HEK293 (cell line): ENCODE measurements at regions not wholly inside any gene's neighbourhood (a gene's known extent, or its start where the extent isn't known, plus 50 kb on each side); places are given as distances from the start of the nearest gene placed in this dataset.

Source experiments
- OSR2 ChIP-seq: fragments of 450-650 bp; formaldehyde crosslinking; IDR thresholded peaks from 2 replicates; pipeline ENCODE4 v1.5.1; 2016; ENCODE audit warnings: missing biosample characterization, missing genetic modification characterization
- ZFP3 ChIP-seq: fragments of 450-650 bp; formaldehyde crosslinking; IDR thresholded peaks from 2 replicates; pipeline ENCODE4 v1.5.1; 2016; ENCODE audit warnings: low read depth, missing biosample characterization, missing genetic modification characterization
- ZNF248 ChIP-seq: fragments of 450-650 bp; formaldehyde crosslinking; IDR thresholded peaks from 2 replicates; pipeline ENCODE4 v1.5.1; 2017; ENCODE audit warnings: missing biosample characterization, missing genetic modification characterization
- ZNF571 ChIP-seq: fragments of 450-650 bp; formaldehyde crosslinking; IDR thresholded peaks from 2 replicates; pipeline ENCODE4 v1.5.0; 2017; ENCODE audit warnings: missing biosample characterization, missing genetic modification characterization
- ZNF677 ChIP-seq: fragments of 450-650 bp; IDR thresholded peaks from 2 replicates; pipeline ENCODE4 v1.5.0; 2018; ENCODE audit warnings: missing biosample characterization, mild to moderate bottlenecking, missing genetic modification characterization, moderate library complexity
- ZNF776 ChIP-seq: fragments of 450-650 bp; formaldehyde crosslinking; IDR thresholded peaks from 2 replicates; pipeline ENCODE4 v1.5.0; 2017; ENCODE audit warnings: missing biosample characterization, missing genetic modification characterization, borderline replicate concordance
- TF ChIP-seq, protein P1 (sequence below): fragments of 450-650 bp; formaldehyde crosslinking; IDR thresholded peaks from 2 replicates; pipeline ENCODE4 v1.5.1; 2017; ENCODE audit warnings: missing biosample characterization, mild to moderate bottlenecking, missing genetic modification characterization, moderate library complexity
- TF ChIP-seq, protein P2 (sequence below): fragments of 450-650 bp; formaldehyde crosslinking; IDR thresholded peaks from 2 replicates; pipeline ENCODE4 v1.5.1; 2016; ENCODE audit warnings: missing biosample characterization, missing genetic modification characterization
- TF ChIP-seq, protein P3 (sequence below): fragments of 450-650 bp; formaldehyde crosslinking; IDR thresholded peaks from 2 replicates; pipeline ENCODE4 v1.5.1; 2016; ENCODE audit warnings: missing biosample characterization, missing genetic modification characterization
- TF ChIP-seq, protein P4 (sequence below): fragments of 450-650 bp; formaldehyde crosslinking; IDR thresholded peaks from 2 replicates; pipeline ENCODE4 v1.5.1; 2016; ENCODE audit warnings: missing biosample characterization, missing genetic modification characterization
- TF ChIP-seq, protein P5 (sequence below): fragments of 450-650 bp; formaldehyde crosslinking; IDR thresholded peaks from 2 replicates; pipeline ENCODE4 v1.5.1; 2017; ENCODE audit warnings: missing biosample characterization, missing genetic modification characterization
- TF ChIP-seq, protein P6 (sequence below): fragments of 450-650 bp; formaldehyde crosslinking; IDR thresholded peaks from 2 replicates; pipeline ENCODE4 v1.5.1; 2016; ENCODE audit warnings: missing biosample characterization, missing genetic modification characterization
- TF ChIP-seq, protein P7 (sequence below): fragments of 450-650 bp; formaldehyde crosslinking; IDR thresholded peaks from 2 replicates; pipeline ENCODE4 v1.5.1; 2016; ENCODE audit warnings: missing biosample characterization, missing genetic modification characterization

DNA sequence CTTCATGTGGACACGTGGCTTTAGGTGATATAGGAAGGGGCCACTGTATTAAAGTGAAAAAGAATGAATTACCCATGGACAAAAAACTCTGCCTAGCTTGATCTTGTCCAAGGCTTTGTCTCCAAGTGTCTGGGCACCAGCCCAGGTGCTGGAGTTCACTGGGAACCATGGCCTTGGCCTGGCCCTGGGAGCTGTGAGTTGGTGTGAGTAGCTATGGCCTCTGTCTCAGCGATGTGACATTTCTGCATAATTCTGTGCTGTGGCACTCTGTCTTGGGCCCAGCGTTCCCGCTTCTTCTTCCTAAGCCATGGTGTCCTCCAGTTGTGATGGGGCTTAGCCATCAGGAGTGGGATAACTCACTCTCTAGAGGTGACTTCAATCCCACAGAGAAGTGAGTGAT is 119.0 kb upstream of the PPP2R2D start:
- TF ChIP-seq, protein P1, sequence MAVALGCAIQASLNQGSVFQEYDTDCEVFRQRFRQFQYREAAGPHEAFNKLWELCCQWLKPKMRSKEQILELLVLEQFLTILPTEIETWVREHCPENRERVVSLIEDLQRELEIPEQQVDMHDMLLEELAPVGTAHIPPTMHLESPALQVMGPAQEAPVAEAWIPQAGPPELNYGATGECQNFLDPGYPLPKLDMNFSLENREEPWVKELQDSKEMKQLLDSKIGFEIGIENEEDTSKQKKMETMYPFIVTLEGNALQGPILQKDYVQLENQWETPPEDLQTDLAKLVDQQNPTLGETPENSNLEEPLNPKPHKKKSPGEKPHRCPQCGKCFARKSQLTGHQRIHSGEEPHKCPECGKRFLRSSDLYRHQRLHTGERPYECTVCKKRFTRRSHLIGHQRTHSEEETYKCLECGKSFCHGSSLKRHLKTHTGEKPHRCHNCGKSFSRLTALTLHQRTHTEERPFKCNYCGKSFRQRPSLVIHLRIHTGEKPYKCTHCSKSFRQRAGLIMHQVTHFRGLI (tag by site-specific recombination): no peak
- TF ChIP-seq, protein P2, sequence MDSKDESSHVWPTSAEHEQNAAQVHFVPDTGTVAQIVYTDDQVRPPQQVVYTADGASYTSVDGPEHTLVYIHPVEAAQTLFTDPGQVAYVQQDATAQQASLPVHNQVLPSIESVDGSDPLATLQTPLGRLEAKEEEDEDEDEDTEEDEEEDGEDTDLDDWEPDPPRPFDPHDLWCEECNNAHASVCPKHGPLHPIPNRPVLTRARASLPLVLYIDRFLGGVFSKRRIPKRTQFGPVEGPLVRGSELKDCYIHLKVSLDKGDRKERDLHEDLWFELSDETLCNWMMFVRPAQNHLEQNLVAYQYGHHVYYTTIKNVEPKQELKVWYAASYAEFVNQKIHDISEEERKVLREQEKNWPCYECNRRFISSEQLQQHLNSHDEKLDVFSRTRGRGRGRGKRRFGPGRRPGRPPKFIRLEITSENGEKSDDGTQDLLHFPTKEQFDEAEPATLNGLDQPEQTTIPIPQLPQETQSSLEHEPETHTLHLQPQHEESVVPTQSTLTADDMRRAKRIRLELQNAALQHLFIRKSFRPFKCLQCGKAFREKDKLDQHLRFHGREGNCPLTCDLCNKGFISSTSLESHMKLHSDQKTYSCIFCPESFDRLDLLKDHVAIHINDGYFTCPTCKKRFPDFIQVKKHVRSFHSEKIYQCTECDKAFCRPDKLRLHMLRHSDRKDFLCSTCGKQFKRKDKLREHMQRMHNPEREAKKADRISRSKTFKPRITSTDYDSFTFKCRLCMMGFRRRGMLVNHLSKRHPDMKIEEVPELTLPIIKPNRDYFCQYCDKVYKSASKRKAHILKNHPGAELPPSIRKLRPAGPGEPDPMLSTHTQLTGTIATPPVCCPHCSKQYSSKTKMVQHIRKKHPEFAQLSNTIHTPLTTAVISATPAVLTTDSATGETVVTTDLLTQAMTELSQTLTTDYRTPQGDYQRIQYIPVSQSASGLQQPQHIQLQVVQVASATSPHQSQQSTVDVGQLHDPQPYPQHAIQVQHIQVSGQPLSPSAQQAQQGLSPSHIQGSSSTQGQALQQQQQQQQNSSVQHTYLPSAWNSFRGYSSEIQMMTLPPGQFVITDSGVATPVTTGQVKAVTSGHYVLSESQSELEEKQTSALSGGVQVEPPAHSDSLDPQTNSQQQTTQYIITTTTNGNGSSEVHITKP (tag by site-specific recombination): no peak
- TF ChIP-seq, protein P3, sequence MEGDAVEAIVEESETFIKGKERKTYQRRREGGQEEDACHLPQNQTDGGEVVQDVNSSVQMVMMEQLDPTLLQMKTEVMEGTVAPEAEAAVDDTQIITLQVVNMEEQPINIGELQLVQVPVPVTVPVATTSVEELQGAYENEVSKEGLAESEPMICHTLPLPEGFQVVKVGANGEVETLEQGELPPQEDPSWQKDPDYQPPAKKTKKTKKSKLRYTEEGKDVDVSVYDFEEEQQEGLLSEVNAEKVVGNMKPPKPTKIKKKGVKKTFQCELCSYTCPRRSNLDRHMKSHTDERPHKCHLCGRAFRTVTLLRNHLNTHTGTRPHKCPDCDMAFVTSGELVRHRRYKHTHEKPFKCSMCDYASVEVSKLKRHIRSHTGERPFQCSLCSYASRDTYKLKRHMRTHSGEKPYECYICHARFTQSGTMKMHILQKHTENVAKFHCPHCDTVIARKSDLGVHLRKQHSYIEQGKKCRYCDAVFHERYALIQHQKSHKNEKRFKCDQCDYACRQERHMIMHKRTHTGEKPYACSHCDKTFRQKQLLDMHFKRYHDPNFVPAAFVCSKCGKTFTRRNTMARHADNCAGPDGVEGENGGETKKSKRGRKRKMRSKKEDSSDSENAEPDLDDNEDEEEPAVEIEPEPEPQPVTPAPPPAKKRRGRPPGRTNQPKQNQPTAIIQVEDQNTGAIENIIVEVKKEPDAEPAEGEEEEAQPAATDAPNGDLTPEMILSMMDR (tag by site-specific recombination): no peak
- TF ChIP-seq ZNF571 (tag by site-specific recombination) (no peak), ZNF677 (tag by site-specific recombination) (no peak), ZNF776 (no peak), OSR2 (tag by site-specific recombination) (no peak), ZNF248 (tag by site-specific recombination) (no peak), ZFP3 (tag by site-specific recombination) (no peak)
- TF ChIP-seq, protein P4, sequence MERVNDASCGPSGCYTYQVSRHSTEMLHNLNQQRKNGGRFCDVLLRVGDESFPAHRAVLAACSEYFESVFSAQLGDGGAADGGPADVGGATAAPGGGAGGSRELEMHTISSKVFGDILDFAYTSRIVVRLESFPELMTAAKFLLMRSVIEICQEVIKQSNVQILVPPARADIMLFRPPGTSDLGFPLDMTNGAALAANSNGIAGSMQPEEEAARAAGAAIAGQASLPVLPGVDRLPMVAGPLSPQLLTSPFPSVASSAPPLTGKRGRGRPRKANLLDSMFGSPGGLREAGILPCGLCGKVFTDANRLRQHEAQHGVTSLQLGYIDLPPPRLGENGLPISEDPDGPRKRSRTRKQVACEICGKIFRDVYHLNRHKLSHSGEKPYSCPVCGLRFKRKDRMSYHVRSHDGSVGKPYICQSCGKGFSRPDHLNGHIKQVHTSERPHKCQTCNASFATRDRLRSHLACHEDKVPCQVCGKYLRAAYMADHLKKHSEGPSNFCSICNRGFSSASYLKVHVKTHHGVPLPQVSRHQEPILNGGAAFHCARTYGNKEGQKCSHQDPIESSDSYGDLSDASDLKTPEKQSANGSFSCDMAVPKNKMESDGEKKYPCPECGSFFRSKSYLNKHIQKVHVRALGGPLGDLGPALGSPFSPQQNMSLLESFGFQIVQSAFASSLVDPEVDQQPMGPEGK (tag by site-specific recombination): no peak
- TF ChIP-seq, protein P5, sequence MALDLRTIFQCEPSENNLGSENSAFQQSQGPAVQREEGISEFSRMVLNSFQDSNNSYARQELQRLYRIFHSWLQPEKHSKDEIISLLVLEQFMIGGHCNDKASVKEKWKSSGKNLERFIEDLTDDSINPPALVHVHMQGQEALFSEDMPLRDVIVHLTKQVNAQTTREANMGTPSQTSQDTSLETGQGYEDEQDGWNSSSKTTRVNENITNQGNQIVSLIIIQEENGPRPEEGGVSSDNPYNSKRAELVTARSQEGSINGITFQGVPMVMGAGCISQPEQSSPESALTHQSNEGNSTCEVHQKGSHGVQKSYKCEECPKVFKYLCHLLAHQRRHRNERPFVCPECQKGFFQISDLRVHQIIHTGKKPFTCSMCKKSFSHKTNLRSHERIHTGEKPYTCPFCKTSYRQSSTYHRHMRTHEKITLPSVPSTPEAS (tag by site-specific recombination): no peak
- TF ChIP-seq, protein P6, sequence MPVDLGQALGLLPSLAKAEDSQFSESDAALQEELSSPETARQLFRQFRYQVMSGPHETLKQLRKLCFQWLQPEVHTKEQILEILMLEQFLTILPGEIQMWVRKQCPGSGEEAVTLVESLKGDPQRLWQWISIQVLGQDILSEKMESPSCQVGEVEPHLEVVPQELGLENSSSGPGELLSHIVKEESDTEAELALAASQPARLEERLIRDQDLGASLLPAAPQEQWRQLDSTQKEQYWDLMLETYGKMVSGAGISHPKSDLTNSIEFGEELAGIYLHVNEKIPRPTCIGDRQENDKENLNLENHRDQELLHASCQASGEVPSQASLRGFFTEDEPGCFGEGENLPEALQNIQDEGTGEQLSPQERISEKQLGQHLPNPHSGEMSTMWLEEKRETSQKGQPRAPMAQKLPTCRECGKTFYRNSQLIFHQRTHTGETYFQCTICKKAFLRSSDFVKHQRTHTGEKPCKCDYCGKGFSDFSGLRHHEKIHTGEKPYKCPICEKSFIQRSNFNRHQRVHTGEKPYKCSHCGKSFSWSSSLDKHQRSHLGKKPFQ (tag by site-specific recombination): no peak
- TF ChIP-seq, protein P7, sequence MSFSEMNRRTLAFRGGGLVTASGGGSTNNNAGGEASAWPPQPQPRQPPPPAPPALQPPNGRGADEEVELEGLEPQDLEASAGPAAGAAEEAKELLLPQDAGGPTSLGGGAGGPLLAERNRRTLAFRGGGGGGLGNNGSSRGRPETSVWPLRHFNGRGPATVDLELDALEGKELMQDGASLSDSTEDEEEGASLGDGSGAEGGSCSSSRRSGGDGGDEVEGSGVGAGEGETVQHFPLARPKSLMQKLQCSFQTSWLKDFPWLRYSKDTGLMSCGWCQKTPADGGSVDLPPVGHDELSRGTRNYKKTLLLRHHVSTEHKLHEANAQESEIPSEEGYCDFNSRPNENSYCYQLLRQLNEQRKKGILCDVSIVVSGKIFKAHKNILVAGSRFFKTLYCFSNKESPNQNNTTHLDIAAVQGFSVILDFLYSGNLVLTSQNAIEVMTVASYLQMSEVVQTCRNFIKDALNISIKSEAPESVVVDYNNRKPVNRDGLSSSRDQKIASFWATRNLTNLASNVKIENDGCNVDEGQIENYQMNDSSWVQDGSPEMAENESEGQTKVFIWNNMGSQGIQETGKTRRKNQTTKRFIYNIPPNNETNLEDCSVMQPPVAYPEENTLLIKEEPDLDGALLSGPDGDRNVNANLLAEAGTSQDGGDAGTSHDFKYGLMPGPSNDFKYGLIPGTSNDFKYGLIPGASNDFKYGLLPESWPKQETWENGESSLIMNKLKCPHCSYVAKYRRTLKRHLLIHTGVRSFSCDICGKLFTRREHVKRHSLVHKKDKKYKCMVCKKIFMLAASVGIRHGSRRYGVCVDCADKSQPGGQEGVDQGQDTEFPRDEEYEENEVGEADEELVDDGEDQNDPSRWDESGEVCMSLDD (tag by site-specific recombination): no peak
